Mucosa of descending colon (tissue), 3 donors: ENCODE measurements at regions not wholly inside any gene's neighbourhood (a gene's known extent, or its start where the extent isn't known, plus 50 kb on each side); places are given as distances from the start of the nearest gene placed in this dataset.

Source experiments
- ATAC-seq: fragments of 200-7000 bp; cut with Tn5 transposase; one replicate; pipeline ENCODE4 v1.9.1; 2020; ENCODE audit warnings: mild to moderate bottlenecking, moderate library complexity
- DNase-seq, 3 donors: peaks; one replicate each; pipeline ENCODE4 v3.0.0-alpha.2; 2020
- H3K36me3 ChIP-seq: fragments of 200-600 bp; one replicate; pipeline ENCODE4 v1.8.0; 2021; ENCODE audit warnings: low read depth, mild to moderate bottlenecking
- H3K4me1 ChIP-seq: fragments of 200-600 bp; one replicate; pipeline ENCODE4 v1.8.0; 2021; ENCODE audit warnings: low read depth, mild to moderate bottlenecking
- H3K4me3 ChIP-seq: fragments of 200-600 bp; one replicate; pipeline ENCODE4 v1.8.0; 2021; ENCODE audit warnings: mild to moderate bottlenecking
- H3K9me3 ChIP-seq: fragments of 200-600 bp; one replicate; pipeline ENCODE4 v1.8.0; 2021; ENCODE audit warnings: mild to moderate bottlenecking
- CTCF ChIP-seq: fragments of 200-600 bp; IDR thresholded peaks from one replicate; pipeline ENCODE4 v1.8.0; 2022; ENCODE audit warnings: antibody characterized with exemption, mild to moderate bottlenecking
- intact Hi-C, 2 donors: fragments of 100-400 bp; cut with DNase I in 1 of 2; cut with micrococcal nuclease in 1 of 2; formaldehyde crosslinking; loops; one replicate each; pipeline versions ENCODE4 v1.11.0 to v1.11.1; 2022; cut with DNase I, micrococcal nuclease
- donor health status: DM: no; HTN: no; CAD: no; lungs with moderate emphysema.
- donor health status: DM: no; HTN: no; CAD: no.
- donor health status: DM: no; HTN: yes; CAD: no.

DNA sequence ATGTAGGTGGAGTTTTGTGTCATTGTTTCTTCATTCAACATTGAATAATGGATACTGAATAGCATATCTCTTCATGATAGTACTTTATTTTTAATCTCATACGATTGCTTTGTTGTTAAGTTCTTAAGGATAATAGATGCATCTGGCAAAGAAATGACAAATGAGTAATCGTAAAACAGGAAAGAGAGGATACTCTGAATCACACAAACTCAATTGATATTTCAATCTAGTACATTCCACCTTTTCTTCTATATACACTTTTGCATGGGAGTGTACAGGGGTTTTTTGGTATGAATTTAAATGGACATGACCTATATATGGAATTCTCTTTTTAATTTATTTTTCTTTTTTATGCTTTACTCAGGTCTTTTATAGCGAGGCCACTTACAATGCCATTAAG lies 186.9 kb upstream of the STK26 start:
- H3K9me3 ChIP-seq: no peaks in the 10 kb centered on the region
- no peaks in the 10 kb centered on the region for H3K36me3 ChIP-seq
- DNase-seq (no peak), ATAC-seq (no peak)
- TF ChIP-seq CTCF: no peak
- no peak overlapping the region for H3K4me3 ChIP-seq
- no peaks in the 10 kb centered on the region for H3K4me1 ChIP-seq
- intact Hi-C loops: no loop called here

DNA sequence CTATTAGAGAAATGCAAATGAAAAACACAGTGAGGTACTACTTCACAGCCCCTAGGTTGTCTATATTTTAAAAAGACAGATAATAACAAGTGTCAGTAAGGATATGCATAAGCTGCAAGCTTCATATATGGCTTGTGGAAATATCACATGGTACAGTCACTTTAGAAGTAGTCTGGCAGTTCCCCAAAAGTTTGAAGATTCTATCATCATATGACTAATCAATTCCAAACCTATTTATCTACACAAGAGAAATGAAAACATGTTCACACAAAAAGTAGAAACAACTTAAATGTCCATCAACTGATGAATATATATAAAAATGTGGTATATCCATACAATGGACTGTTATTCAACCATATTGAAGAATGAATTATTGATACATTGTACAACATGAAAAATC lies 185.8 kb upstream of the STK26 start:
- Histone ChIP-seq H3K4me1 (no peaks in the 10 kb centered on the region), H3K4me3 (no peak overlapping the region), H3K36me3 (no peaks in the 10 kb centered on the region), H3K9me3 (no peaks in the 10 kb centered on the region)
- no peak for DNase-seq
- ATAC-seq: no peak
- intact Hi-C loops: no loop called here
- no peak for TF ChIP-seq CTCF

GRCh38 chrX:131840799-131841495 lies 182.2 kb upstream of the STK26 start:
- DNase-seq (no peak), ATAC-seq (no peak)
- Histone ChIP-seq H3K4me1 (no peaks in the 10 kb centered on the region), H3K4me3 (no peak overlapping the region), H3K36me3 (no peaks in the 10 kb centered on the region), H3K9me3 (no peaks in the 10 kb centered on the region)
- no peak for TF ChIP-seq CTCF
- intact Hi-C loops: loop anchor here in 1 of 2 donors (10.0 kb wide), 1 partner anchor 794 kb away; no protein-coding TSS in a partner anchor

GRCh38 chrX:131841496-131842437 lies 181.3 kb upstream of the STK26 start:
- peak in 1 of 3 donors; percentile 16 for DNase-seq
- Histone ChIP-seq H3K4me1 (no peaks in the 10 kb centered on the region), H3K36me3 (no peaks in the 10 kb centered on the region), H3K9me3 (no peaks in the 10 kb centered on the region), H3K4me3 (no peak overlapping the region)
- peak; percentile 40 for TF ChIP-seq CTCF
- peak; percentile 87 for ATAC-seq
- intact Hi-C loops: loop anchor here in 1 of 2 donors (10.0 kb wide), 1 partner anchor 793 kb away; no protein-coding TSS in a partner anchor

GRCh38 chrX:131843987-131844386 lies 179.1 kb upstream of the STK26 start:
- Histone ChIP-seq H3K4me1 (no peaks in the 10 kb centered on the region), H3K36me3 (no peaks in the 10 kb centered on the region), H3K4me3 (no peak overlapping the region), H3K9me3 (no peaks in the 10 kb centered on the region)
- intact Hi-C loops: loop anchor here in 1 of 2 donors (10.0 kb wide), 1 partner anchor 791 kb away; no protein-coding TSS in a partner anchor
- TF ChIP-seq CTCF: no peak
- ATAC-seq: no peak
- DNase-seq: no peak
